DMS153 treated with DMSO at 0.1 percent for 48 hours (cell line): ENCODE measurements at regions not wholly inside any gene's neighbourhood (a gene's known extent, or its start where the extent isn't known, plus 50 kb on each side); places are given as distances from the start of the nearest gene placed in this dataset.
"Not testable (repeated sequence)": the region's sequence is repeated elsewhere in the genome, so short reads cannot be mapped to it uniquely, and the experiment has no call there.

Source experiments
- DNase-seq: peaks from one replicate; lab custom pipeline; 2025; ENCODE audit not compliant: unreplicated experiment; lab: John Stamatoyannopoulos, UW

GRCh38 chr7:131938788-131939187 is 382.4 kb upstream of the PODXL start:
- DNase-seq: not testable (repeated sequence)

- no peak for DNase-seq
These were observed 381.4 kb upstream of the PODXL start for GRCh38 chr7:131937868-131938267.

DNA sequence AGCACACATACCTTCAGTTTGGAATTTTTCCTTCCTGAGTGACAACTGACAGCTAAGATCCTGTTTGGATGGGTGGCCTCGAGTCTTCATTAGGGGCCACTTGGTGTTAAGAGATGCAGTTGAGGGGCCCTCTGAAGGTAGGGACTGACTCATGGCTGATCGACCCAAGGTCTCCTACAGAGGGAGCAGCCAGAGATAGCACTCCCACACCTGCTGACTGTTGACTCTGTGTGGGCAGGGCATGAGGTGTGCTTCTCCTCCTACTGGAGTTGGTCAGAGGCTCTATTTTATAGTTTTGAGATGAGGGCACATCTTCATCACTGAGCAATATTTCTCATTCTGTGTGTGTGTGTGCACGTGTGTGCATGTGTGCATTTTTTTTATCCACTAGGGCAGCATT is 378.8 kb upstream of the PODXL start:
- DNase-seq: no peak

DNA sequence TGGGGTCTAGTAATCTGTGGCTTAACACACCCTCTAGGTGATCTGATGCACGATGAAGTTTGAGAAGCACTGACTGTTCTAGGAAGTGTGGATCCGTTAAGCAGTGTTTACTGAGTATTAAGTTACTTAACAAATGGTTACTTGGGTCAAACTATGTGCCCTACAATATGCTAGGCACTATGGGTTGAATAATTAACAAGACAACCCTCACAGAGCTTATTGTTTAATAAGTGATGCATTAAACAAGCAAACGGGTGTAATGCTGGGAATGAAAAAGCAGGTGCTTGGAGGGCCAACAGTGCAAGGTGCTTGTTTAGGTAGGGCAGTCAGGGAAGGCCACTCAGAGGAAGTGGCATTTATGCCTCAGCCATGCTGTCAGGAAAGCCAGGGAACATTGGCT is 378.0 kb upstream of the PODXL start:
- no peak for DNase-seq

GRCh38 chr7:131933751-131934289 is 377.4 kb upstream of the PODXL start:
- DNase-seq: no peak

DNA sequence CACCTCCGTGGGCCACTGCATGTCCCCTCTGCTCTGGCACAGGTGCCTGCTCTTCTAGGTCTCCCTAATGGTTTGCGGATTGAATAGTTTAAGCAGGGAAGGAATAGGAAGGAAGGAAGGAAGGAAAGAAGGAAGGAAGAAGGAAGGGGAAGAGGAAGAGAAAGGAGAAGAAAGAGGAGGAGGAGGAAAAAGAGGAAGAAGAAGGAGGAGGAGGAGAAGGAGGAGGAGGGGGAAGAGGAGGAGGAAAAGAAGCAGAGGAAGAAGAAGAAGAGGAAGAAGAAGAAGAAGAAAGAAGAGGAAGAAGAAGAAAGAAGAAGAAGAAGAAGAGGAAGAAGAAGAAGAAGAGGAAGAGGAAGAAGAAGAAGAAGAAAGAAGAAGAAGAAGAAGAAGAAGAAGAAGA is 376.8 kb upstream of the PODXL start:
- not testable (repeated sequence) for DNase-seq

- DNase-seq: no peak
These were observed 375.8 kb upstream of the PODXL start for GRCh38 chr7:131932271-131932670.

GRCh38 chr7:131931370-131931769 is 374.9 kb upstream of the PODXL start:
- no peak for DNase-seq

DNA sequence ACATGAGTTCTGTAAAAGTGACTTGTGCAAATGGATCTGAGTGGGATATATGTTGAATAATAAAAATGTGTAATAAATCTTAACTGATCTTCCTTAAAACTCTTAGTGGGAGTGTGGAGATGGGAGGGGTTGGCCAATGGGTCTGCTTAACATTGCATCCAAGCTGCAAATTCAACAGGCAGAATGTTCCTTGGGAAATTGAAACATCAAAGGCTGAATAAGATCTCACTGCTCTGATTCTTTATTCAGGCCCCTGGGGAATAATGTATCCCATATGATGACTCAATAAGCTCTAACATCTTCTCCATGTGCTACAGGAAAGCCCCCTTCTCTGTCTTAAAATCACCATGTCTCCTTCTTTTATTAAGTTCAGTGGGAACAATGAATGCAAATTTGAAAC is 373.2 kb upstream of the PODXL start:
- DNase-seq: no peak

- DNase-seq: no peak
These were observed 371.5 kb upstream of the PODXL start for GRCh38 chr7:131927770-131928423.

GRCh38 chr7:131925636-131926035 is 369.2 kb upstream of the PODXL start:
- DNase-seq: no peak

DNA sequence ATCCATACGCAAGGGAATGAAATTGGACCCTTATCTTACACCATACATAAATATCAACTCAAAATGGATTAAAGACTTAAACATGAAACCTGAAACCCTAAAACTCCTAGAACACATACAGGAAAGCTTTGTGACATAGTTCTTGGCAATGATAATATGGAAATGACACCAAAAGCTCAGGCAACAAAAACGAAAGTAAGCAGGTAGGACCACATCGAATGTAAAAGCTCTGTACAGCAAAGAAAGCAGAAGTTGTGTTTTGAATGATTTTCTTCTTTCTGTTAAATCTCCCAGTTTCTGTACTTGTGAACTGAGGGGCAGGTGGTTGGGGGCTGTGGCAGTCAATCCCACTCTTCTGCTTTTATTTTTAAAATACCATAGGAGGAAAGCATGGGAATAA is 368.4 kb upstream of the PODXL start:
- DNase-seq: no peak

DNA sequence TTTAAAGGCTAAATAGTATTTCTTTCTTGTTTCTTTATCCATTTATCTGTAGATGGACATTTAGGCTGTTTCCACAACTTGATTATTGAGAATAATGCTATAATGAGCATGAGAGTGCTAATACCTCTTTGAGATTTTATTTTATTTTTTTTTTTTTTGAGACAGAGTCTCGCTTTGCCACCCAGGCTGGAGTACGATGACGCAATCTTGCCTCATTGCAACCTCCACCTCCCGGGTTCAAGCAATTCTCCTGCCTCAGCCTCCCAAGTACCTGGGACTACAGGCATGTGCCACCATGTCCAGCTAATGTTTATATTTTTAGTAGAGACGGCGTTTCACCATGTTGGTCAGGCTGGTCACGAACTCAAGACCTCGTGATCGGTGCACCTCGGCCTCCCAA is 366.5 kb upstream of the PODXL start:
- not testable (repeated sequence) for DNase-seq

DNA sequence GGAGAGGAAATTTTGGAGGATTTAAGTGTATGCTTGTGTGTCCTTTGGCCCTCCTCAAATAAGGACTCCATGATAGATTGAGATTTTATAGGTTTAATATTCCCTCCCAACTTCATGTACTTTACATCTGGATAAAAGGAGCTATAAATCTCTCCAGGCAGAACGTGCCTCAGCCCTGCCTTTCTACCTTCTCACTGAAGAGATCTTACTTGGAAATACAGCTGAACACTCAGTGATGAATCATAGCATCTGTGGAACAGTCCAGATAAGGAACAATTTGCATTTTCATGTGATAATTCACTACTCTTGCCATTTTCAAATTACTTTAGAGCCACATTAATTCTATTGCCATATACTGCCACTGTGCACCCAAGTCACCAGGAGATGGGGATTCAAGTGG is 364.6 kb upstream of the PODXL start:
- DNase-seq: no peak

GRCh38 chr7:131919920-131920709 is 363.7 kb upstream of the PODXL start:
- DNase-seq: no peak

DNA sequence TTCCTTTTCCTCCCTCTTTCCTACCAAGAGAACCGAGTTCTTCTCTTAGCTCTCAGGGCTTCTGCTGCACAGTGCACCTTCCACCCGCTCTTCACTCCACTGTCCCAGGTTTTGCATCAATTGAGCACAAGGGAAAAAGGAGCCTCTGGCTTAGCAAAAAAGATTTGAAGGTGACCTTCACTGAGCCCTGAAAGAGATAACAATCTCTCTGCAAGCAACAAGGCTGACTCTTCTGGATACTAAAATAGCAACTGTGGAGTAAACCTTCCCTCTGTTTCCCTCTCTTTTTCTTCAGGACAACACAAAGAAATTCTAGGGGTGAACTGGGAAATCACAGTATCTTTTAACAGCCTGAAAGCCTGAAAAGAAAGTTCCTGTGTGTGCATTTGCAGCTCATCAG is 354.7 kb upstream of the PODXL start:
- no peak for DNase-seq

- DNase-seq: no peak
These were observed 352.8 kb upstream of the PODXL start for GRCh38 chr7:131909151-131909768.

- DNase-seq: no peak
These were observed 352.3 kb upstream of the PODXL start for GRCh38 chr7:131908714-131909113.

DNA sequence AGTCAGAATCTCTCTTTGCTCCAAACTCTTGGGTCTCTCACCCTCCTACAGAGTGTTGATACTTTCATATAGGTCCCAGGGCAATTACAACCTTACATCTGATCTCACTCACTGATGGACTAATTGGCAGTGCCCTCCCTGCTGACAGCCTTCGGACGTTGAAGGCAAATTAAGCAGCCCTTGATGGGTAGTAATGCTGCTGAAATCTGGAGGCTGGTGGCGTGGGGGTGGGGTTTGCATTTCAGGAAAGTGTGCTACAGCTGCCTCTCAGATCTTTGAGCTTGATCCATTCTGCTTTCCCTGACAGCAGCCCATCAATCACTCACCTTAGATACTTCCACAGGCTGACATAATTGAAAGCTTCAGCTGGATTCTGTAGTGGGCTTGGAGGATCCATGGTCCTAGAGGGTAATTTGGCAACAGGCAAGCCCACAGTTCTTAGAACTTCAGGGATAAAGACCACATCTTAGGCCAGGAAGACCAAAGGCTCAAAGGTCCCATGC is 349.1 kb upstream of the PODXL start:
- DNase-seq: no peak

DNA sequence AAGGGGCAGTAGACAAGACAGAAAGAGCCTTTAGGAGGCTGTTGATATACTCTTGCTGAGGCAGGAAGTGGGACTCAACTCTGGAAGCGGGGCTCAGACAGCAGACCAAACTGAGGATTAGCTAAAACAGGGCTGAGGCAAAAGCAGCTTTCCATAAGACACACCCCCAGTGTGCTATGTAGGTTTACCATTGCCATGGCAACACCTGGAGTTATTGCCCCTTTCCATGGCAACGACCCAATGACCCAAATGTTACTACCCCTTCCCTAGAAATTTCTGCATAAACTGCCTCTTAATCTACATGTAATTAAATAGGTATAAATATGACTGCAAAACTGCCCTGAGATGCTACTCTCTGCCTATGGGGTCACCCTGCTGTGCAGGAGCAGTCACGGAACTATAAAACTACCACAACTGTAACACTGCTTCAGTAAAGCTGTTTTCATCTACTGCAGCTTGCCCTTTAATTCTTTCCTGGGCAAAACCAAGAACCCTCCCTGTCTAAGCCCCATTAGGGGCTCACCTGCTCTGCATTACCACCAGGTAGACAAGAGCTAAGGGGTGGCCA is 348.4 kb upstream of the PODXL start:
- DNase-seq: no peak

- no peak for DNase-seq
These were observed 346.9 kb upstream of the PODXL start for GRCh38 chr7:131903315-131903714.
